ENCODE measurements at regions not wholly inside any gene's neighbourhood (a gene's known extent, or its start where the extent isn't known, plus 50 kb on each side); places are given as distances from the start of the nearest gene placed in this dataset.
"Not testable (repeated sequence)": the region's sequence is repeated elsewhere in the genome, so short reads cannot be mapped to it uniquely, and the experiment has no call there.

GRCh38 chr21:27526451-27526850 lies 559.6 kb upstream of the ADAMTS5 start:
- no peak for DNase-seq

- no peak for DNase-seq
Observed at GRCh38 chr21:27525780-27526179, 558.9 kb upstream of the ADAMTS5 start.

- no peak for DNase-seq
Observed at GRCh38 chr21:27519361-27519760, 552.5 kb upstream of the ADAMTS5 start.

GRCh38 chr21:27517177-27517576 lies 550.3 kb upstream of the ADAMTS5 start:
- DNase-seq, result not testable (repeated sequence)

- no peak for DNase-seq
Observed at GRCh38 chr21:27515676-27516075, 548.8 kb upstream of the ADAMTS5 start.

- DNase-seq, result no peak
Observed at GRCh38 chr21:27513825-27514224, 546.9 kb upstream of the ADAMTS5 start.

GRCh38 chr21:27513016-27513415 lies 546.1 kb upstream of the ADAMTS5 start:
- no peak for DNase-seq

GRCh38 chr21:27511233-27511632 lies 544.3 kb upstream of the ADAMTS5 start:
- DNase-seq, result no peak

- no peak for DNase-seq
Observed at GRCh38 chr21:27507695-27508094, 540.8 kb upstream of the ADAMTS5 start.

GRCh38 chr21:27505516-27505915 lies 538.6 kb upstream of the ADAMTS5 start:
- no peak for DNase-seq

GRCh38 chr21:27502801-27503200 lies 535.9 kb upstream of the ADAMTS5 start:
- DNase-seq, result no peak

- DNase-seq, result no peak
Observed at GRCh38 chr21:27498025-27498424, 531.1 kb upstream of the ADAMTS5 start.

GRCh38 chr21:27495836-27496235 lies 528.9 kb upstream of the ADAMTS5 start:
- no peak for DNase-seq

GRCh38 chr21:27493542-27493941 lies 526.7 kb upstream of the ADAMTS5 start:
- DNase-seq, result no peak

- no peak for DNase-seq
Observed at GRCh38 chr21:27487676-27488075, 520.8 kb upstream of the ADAMTS5 start.

- no peak for DNase-seq
Observed at GRCh38 chr21:27480841-27481261, 514.0 kb upstream of the ADAMTS5 start.

- no peak for DNase-seq
Observed at GRCh38 chr21:27477296-27477695, 510.4 kb upstream of the ADAMTS5 start.

GRCh38 chr21:27476696-27477095 lies 509.8 kb upstream of the ADAMTS5 start:
- no peak for DNase-seq

- DNase-seq, result no peak
Observed at GRCh38 chr21:27475363-27475955, 508.6 kb upstream of the ADAMTS5 start.

- no peak for DNase-seq
Observed at GRCh38 chr21:27467366-27467765, 500.5 kb upstream of the ADAMTS5 start.

GRCh38 chr21:27466140-27466539 lies 499.3 kb upstream of the ADAMTS5 start:
- no peak for DNase-seq

GRCh38 chr21:27464648-27465047 lies 497.8 kb upstream of the ADAMTS5 start:
- no peak for DNase-seq

GRCh38 chr21:27462726-27463125 lies 495.8 kb upstream of the ADAMTS5 start:
- no peak for DNase-seq

- DNase-seq, result no peak
Observed at GRCh38 chr21:27454234-27454633, 487.3 kb upstream of the ADAMTS5 start.

GRCh38 chr21:27451116-27451515 lies 484.2 kb upstream of the ADAMTS5 start:
- no peak for DNase-seq

GRCh38 chr21:27450216-27450615 lies 483.3 kb upstream of the ADAMTS5 start:
- DNase-seq, result no peak
